NCI-H146 treated with DMSO at 0.1 percent for 48 hours (cell line): ENCODE measurements at regions not wholly inside any gene's neighbourhood (a gene's known extent, or its start where the extent isn't known, plus 50 kb on each side); places are given as distances from the start of the nearest gene placed in this dataset.
"Not testable (repeated sequence)": the region's sequence is repeated elsewhere in the genome, so short reads cannot be mapped to it uniquely, and the experiment has no call there.

ENCODE experiments used
- DNase-seq: peaks from one replicate; lab custom pipeline; 2025; ENCODE audit not compliant: unreplicated experiment; lab: John Stamatoyannopoulos, UW

DNA sequence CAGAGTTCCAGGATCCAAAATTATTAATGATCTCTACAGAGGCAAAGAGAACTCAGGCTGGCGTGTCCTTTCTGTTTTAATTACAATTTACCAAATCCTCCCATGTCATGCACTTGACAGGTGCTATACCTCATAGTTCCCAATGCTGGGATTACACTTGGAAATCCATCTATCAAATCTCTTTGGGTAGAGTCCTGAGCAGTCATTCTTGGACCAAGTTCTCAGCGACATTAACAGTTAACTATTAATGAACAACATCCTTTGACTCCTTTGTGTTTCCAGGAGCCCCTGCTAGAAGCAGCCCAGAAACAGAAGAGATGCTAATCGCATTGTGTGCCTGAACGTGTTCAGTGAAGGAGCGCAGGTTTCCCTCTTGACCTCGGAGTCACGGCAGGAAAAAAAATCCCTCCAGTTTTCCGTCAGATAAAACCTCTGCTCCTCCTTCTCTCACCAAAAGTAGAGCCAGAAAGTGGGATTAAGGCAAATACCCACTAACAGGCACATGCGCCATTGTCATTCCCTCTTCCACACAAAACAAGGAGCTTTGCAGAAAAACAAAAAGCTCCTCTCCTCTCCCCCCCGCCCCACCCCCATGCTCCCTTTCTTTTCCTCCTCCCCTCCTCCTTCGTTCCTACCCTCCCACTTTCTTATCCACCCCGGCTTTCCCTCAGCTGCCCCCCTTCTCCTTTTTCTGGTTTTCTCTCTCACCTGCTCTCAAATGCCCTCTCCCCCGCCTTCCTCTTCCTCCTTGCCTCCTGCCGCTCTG, 224.7 kb downstream of the ZIC5 start:
- DNase-seq: no peak

DNA sequence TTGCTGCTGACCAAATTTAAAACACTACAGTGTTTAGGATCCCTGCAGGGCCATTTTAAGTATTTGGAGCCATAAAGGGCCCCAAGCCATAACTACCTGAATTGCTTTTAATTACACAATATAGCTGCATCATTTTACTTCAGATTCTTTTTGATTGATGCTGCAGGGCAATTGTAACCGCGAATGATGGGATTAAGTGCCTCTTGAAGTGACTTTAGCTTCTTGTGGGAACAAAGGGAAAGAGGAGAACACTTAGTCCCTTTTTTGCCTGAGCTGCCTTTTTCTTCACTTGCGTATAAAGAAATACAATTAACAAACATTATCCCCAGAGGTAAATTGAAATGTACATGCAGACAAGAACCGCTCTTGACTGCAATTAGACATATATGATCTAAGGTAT, 228.5 kb downstream of the ZIC5 start:
- DNase-seq: peak; percentile 55

DNA sequence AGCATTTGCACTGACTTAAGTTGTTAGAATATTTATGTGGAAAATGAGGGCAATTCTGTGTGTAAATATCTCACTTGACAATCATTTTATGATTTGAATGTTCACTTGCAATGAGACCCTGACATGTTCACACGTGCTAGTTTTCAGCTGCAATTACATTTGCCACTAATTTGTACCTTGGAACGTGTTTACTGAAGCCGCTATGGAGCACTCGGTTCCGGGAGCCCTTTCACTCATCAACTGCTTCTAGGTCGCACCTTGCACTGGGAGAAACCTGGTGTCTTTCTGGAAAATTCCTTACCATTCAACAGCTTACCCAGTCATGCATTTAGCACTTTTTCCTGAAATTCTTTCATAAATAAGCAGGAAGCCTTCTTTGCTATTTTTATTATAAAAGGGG, 229.6 kb downstream of the ZIC5 start:
- DNase-seq: no peak

DNA sequence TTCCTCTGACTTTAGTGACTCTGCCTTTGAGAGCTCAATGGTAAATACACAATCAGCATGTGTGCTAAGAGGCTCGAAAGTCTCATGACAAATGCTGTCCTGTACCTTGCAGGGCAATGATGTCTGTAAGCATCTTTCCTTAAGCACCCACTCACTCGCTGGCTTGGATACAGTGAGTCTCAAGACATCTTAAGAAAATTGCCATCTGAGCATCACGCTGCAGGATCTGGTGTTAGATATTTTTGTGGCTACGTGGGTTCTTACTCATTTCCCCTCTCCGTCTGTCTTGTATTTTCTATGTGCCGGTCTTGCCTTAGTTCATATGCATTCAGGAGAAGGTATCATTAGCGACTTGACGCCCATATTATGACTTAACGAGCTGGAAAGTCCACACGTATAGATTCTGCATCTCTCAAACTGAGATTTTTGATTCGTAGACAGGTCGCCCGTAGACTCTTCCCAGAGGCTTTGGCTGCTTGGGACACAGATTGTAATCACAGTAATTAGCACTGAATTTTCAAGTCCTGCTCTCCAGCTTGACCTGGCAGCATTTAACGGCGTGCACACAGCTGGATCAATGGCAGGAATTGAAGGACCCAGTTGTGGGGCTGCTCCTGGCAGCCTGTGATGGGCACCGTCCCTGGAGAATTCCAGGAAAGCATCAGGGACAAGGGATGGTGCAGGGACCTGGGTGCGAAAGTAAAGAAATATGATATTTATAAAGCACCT, 231.2 kb downstream of the ZIC5 start:
- no peak for DNase-seq

DNA sequence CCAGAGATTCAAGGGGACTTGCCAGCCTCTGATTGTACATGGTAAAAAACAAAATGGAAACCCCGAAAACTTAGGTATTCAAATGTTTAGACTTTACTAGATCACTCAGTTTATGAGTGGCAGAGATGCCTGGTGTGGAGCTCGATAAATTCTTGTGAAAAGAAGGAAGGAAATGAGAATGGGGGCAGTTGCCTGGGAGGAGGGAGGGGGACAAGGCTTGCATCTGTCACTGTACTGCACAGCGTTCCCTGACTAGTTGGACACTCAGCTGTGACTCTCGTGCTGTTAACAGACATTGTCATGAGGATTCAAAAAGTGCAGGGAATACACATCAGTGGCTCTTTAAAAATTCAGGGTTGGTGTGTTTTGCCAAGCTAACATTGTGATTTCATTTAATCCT, 232.9 kb downstream of the ZIC5 start:
- no peak for DNase-seq

DNA sequence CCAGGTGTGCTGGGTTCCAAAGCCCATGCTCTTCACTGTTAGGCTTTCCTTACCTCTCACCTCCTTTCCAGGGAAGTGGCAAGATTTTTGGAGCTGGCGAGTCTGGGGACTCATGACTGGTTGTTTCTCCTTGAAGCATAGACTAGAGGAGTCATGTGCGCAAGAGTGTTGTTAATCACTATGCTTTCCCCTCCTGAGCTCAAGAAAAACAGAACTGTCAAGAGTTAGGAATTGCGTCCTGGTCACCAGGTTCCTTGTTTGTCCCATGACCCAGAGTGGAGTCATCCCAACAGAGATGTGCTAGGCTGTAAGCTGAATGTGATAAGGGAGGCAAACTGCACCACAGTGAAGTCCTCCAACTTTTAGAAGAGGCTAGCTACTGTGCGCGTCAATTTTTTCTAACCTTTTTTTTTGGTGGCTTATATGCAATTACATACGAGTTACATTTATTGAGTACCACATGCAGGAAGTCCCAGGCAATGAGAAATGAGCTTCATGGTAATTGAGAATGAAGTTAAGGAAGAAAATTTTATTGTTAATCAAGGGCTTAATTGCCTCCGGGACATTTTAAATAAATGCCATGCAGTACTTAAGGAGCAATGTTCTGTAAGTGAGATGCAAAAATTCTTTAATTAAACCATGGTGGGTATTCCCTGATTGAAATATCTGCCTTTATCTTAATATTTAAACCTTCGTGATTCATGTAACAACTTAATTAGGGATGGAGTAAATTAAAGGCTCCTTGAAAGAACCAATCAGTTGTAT, 233.9 kb downstream of the ZIC5 start:
- DNase-seq: no peak

DNA sequence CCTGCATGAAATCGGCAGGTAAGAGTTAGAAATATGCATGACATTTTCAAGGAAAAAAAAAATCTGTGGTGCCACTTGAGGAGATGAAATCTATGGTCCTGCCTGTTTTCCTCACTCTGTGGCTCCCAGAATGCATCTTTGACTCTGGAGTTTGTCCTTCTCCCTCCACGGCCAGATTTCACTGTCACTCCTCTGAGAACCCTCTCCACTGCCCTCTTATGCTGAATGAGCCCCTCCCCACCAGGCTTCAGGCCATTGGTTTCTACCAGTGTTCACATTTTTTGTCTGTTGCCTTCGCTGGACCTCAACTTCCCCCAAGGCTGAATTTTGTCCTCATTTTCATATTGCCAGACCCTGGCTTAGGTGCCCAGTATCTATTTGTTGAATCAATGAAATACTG, 235.0 kb downstream of the ZIC5 start:
- no peak for DNase-seq

DNA sequence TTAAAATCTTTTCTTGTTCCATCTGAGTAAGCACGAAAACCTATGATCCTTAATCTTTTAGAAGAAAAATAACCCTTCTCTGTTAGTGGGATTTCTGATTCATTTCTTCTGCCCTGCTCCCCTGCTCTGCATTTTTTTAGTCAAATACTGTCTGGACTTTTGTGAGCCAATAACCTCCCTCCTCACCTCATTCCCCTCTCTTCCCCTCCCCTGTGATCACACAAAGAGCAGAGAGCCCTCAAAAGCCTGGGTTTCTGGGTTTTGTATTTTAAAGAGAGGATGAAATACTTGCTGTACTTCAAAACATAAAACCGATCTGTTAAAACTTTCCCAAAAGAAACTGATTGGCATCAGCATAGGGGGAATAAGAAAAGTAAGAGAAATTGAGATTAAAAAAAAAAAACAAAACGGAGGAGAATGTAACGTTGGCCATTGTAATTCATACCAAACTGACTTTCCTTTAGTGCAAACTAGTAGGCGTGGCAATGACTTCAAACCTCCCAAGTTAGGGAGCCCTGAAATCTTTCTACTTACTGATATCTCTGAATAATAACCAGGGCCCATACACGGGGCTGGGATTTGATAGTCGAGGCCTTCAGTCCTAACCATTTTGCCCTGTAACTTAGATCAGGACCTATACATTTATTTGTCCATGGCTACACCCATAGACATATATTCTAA, 232.9 kb downstream of the TM9SF2 start:
- DNase-seq: no peak

DNA sequence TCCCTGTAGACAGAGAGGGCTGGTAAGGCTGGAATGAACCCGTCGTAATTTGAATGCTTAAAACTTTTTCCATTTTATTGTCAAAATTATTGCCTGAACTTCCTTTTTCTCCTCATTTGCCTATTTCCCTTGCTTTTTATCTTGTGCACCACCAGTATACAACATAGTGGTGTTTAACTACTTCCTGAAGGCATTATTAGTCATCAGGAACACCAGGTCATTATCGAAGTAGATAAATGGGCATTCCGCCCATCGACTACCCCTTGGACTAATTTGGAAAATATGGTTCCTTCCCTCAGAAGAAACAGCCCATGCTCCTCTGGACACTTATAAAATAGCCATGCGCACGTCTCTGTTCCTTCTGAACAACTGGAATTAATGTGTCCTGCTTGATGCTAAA, 232.1 kb downstream of the TM9SF2 start:
- DNase-seq: no peak

DNA sequence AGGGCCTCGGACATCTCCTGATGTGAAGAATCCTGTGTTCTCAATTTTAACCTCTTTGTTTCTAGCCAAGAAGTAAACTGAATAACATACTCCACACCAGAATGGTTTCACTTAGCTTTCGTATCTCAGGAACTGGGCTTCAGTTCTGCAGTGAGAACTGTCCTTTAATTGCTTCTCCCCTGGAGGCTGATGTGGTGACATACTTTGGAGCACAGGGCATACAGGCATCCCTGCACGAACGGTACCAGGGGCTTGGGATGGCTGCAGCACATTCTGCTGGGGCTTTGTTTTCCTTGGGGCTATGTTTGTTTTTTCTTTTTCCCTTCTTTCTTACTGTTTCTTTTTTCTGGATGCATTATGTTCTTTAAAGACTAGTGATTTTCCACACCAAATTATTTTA, 230.5 kb downstream of the TM9SF2 start:
- no peak for DNase-seq

DNA sequence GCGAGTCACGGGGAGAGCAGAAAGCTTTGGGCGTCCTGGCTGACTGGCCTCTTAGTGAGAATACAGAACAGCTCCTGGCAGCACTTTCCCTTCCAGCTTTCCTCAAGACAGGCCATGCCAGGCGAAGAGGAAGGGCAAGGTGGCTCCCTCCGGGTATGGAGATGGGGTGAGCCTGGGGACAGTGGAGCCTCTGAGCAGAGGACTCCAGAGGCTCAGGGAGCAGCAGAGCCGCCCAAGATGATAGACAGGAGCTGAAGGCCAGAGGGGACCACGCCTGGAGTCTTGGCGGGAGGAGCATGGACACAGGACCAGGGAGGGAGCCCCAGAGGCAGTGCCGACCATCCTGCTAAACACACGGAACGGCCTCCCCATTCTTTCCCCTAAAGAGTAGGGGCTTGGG, 229.1 kb downstream of the TM9SF2 start:
- DNase-seq: no peak

DNA sequence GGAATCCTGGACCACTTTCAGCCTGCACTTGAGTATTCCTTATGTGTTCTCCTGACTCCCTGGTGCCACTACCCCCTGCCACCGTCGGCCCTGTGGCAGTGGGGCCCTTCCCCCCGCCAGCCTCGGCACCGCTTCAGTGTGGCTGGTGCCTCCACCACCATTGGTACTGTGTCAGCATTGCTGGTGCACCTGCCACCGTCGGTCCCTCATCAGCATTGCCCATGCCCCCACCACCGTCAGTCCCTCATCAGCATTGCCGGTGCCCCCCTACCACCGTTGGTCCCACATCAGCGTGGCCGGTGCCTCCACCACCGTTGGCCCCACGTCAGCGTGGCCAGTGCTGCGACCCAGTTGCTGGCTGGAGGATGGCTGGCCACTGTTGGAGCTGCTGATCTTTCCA, 228.5 kb downstream of the TM9SF2 start:
- DNase-seq: no peak

DNA sequence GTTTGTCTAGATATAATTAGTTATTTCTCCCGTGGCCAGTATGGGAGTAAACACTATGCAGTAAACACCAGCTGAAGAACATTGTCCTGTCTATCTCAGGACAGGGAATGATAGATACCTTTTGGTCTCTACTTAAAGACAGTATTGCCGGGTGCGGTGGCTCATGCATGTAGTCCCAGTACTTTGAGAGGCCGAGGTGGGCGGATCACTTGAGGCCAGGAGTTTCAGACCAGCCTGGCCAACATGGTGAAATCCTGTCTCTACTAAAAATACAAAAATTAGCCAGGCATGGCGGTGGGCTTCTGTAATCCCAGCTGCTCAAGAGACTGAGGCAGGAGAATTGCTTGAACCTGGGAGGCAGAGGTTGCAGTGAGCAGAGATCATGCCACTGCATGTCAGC, 226.4 kb downstream of the TM9SF2 start:
- not testable (repeated sequence) for DNase-seq

DNA sequence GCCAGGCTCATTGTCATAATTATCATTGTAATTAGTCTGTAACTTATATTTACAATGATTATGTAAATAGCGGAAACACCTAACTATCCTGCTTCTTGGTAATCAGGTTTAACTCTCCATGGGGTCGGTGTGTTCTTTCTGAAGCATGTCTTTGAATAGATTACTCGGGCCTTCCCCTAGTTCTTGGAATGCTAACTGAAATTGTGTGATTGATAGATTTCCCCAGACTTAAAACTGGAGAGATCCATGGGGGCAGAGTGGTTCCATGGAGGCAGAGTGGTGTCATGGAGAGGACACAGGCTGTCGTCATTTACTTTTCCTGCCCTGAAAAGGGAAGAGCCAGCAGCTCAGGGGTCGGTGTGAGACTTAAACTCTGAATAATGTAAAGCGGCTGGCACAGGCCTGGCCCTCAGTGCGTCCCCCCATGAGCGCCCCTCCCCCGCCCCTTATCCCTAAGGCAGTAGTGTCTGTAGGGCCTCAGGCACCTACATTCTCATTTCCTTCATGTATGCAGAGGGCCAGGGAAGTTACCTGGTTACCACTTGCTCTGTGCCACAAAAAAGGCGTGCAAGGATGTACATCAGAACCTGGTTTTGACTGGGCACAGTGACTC, 225.1 kb downstream of the TM9SF2 start:
- DNase-seq: no peak

DNA sequence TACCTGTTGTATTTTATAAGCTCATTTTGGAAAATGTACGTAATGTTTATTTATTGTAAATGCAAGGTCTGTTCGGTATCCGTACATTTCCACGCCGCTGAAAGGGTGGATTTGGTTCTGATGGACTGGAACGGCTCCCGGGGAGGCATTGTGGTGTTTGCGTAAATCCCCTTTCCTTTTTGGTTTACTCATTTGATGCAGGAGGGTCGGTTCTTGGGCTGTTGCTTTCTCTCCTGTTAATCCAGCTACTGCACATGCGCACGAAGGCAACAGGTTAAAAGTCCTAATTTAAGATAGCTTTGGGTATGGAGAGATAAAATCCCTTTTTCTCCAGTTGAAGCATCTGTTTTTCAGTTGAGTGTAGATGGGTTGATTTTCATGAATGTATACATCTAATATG, 224.4 kb downstream of the TM9SF2 start:
- DNase-seq: no peak

DNA sequence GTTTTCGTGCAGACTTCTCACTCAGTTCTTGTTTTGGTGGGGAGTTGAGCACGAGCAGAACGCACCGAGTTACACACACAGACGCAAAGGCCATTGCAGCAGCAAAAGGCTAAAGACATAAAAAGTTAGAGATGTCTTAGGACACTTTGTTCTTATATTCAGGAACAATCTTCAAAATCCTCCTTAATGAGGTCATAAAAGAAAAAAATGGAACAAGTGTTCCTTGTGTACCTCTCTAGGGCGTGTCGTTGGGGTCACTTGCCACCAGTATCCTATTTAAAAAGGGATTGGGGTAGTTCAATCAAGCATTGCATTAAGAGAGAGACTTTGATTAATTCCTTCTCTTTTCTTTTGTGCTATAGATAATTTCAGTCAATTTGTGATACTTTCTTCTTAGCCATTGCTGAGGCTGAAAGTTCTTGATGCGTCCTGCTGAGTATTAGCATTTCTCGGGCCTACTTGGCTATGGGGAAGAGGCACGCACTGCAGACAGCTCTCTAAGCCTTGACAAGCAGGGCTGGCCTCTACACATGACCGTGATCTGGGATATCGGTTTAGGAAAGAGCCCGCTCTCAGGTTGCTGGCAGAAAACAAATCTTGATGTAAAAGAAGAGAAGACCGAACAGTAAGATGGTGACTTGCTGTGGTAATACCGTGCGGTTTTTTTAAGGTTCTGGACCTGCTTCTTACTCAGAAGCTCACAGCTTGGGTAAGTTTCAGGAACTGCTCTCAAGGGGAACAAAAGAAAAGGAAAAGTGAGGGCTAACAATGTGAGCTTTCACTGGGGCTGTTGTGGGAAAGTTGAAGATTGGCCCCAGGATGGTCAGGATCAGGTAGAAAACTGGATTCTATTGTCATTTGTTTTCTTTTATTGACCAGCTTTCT, 223.6 kb downstream of the TM9SF2 start:
- DNase-seq: no peak

DNA sequence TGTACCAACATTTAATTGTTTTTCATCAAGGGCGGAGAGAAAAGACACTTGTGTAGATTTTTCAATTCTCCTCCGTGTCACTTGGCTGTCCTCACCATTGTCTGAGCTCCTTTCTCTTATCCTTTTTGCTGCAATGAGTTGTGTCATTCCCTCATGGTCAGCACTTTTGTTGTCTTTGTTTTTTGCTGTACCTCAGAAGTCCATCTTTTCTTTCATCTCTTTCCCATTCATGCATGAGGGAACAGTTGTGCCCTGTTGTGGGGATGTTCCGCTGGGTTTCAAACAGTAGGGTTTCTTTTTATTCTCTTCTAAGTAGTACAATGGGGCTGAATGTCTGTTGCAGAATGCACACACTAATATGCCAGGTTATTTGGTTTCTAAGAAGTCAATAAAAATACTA, 222.6 kb downstream of the TM9SF2 start:
- DNase-seq: no peak

DNA sequence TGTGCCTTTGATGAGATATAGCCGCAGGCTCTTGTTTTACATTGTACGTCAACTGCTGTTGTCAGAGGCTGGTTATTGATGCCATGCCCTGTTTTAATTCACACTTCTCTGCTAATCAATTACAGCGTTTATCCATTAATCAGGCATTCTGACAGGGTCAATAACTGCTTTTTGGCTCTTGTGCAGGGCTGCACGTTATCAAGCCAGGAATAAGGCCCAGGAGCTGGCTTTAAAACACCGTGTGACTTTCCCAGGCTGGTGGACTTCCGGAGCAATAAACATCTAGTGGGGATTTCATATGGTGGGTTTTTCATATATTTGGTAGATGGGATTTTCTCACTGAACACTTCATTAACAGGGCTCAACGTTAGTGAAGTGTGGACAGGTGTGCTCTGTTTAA, 221.7 kb downstream of the TM9SF2 start:
- DNase-seq: no peak

DNA sequence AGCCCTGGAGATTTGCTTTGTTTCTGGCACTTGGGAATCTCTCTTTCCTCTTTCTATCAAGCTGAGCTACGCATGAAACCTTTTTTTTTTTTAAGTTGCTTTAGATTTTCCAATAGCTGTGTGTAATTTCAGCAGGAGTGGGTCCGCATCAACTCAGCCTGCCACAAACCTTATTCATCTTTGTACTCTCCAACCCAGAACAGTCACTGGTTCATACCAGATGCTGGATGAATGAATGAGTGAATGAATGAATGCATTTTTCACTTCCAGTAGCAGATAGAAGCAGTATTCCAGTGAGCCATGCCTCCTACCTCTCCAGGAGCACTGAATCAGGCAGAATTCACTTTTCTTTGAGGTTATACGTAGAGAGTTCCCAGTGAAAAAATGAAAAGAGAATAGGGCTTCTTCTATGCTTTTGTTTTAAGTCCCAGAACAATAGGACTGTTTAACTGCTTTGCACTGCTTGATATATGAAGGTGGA, 221.1 kb downstream of the TM9SF2 start:
- DNase-seq: no peak
